HFF-Myc (cell line): ENCODE measurements at regions not wholly inside any gene's neighbourhood (a gene's known extent, or its start where the extent isn't known, plus 50 kb on each side); places are given as distances from the start of the nearest gene placed in this dataset.

Experiments used
- DNase-seq: peaks from one replicate; pipeline ENCODE4 v3.0.0-alpha.2; 2011; ENCODE audit warnings: low read depth; ENCODE audit errors: extremely low read depth
- H3K4me3 ChIP-seq: replicated peaks from 2 replicates; pipeline ENCODE4 v1.5.1; 2011; ENCODE audit warnings: low read depth, mild to moderate bottlenecking, control low read depth, low read length
- TF ChIP-seq, protein P1 (sequence below): IDR thresholded peaks from 2 replicates; pipeline ENCODE4 v1.5.1; 2012; ENCODE audit warnings: mild to moderate bottlenecking, low read depth, low read length, control low read depth; ENCODE audit errors: missing control alignments

DNA sequence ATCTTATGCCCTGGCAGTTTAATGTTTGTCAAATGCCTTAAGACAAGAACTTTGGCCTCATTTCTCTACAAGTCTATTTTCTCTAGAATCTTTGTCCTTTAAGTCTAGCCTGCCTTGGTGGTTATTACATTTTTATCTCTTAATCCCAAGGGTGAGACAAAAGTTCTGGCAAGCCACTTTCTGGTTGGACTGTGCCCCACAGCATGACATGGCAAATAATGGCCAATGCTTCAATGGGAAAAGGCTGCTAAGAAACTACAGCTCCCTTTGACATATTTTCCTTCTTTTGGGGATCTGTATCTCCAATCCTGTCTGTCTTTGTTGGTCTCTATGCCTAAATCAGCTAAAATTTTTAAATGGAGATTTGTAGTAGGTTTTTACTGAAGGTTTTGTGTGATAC lies 181.6 kb upstream of the MBNL1 start:
- DNase-seq: no peak
- H3K4me3 ChIP-seq: no peak overlapping the region
- TF ChIP-seq, protein P1, sequence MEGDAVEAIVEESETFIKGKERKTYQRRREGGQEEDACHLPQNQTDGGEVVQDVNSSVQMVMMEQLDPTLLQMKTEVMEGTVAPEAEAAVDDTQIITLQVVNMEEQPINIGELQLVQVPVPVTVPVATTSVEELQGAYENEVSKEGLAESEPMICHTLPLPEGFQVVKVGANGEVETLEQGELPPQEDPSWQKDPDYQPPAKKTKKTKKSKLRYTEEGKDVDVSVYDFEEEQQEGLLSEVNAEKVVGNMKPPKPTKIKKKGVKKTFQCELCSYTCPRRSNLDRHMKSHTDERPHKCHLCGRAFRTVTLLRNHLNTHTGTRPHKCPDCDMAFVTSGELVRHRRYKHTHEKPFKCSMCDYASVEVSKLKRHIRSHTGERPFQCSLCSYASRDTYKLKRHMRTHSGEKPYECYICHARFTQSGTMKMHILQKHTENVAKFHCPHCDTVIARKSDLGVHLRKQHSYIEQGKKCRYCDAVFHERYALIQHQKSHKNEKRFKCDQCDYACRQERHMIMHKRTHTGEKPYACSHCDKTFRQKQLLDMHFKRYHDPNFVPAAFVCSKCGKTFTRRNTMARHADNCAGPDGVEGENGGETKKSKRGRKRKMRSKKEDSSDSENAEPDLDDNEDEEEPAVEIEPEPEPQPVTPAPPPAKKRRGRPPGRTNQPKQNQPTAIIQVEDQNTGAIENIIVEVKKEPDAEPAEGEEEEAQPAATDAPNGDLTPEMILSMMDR: no peak

DNA sequence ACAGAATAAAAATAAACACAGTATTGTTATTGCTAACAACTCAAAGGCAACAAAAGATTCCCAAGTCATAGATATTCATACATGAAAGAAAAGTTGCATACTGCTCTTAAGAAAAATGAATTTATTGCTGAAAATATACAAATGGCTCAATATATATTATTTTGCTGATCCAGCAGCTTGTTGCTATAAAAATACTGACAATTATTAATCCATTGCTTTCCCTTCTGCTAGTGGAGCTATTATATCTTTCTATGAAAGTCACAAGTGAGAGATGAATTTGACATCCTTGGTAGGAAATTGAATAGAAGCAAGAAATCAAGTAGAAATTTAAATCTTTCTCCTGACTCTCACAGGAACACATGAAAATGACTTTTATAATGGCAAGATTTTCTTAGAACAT lies 179.2 kb upstream of the MBNL1 start:
- H3K4me3 ChIP-seq: no peak overlapping the region
- DNase-seq: no peak
- TF ChIP-seq, protein P1: no peak

DNA sequence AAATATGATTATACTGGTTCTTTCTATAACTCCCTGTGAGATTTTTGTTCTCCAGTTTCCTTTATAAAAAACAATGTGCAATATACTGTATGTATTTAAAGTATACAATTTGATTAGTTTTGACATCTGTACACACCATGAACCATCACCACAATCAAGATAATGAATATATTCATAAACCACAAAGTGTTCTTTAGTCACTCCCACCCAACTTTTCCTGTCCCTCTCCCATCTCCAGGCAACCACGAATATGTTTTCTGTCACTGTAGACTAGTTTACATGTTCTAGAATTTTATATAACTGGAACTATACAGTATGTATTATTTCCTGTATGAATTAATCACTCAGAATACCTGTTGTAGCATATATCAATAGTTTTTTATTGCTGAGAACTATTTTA lies 177.0 kb upstream of the MBNL1 start:
- TF ChIP-seq, protein P1: no peak
- DNase-seq: no peak
- H3K4me3 ChIP-seq: no peak overlapping the region

DNA sequence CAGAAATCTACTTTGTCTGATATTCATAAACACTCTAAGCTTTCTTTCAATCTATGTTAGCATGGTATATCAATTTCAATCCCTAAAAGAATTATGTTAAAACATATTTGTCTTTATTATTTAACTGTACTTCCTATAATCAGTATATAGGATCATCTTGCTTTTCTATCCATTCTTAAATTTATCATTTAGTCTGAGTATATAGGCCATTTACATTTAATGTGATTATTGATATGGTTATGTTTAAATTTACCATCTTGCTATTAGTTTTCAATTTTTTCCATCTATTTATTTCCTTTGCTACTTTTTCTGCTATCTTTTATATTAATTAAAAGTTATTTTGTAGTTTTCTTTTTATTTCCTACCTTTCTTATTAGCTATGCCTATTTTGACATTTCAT lies 174.8 kb upstream of the MBNL1 start:
- no peak for DNase-seq
- TF ChIP-seq, protein P1: no peak
- no peak overlapping the region for H3K4me3 ChIP-seq

DNA sequence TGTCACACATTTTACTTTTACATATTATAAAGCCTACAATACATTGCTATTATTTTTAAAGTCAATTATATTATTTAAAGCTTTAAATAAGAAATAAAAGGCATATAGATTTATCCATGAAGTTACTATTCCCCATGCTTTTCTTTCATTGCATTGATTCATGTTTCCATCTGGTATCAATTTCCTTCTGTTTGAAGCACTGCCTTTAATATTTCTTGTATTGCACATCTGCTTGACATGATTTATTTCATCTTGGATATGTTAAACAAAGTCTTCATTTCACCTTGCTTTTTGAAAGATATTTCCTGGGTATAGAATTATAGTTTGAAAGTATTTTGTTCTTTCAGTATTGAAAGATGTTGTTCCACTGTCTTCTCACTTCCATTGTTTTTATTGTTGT lies 174.3 kb upstream of the MBNL1 start:
- no peak overlapping the region for H3K4me3 ChIP-seq
- TF ChIP-seq, protein P1: no peak
- DNase-seq: no peak

DNA sequence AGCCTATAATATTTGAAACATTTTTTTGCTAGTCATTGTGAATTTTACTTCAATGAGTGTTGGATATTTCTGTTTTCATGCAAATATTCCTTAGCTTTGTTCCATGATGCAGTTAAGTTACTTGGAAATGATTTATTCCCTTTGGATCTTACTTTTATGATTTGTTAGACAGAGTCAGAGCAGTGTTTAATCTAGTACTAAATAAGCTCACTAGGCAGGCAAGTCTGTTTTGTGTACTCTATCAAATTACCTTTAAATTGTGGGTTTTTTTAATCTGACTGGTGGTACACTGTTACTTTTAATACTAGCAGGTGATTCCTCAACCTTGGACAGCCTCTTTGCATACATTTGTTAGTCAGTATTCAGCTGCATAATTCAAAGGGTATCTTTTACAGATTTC lies 173.3 kb upstream of the MBNL1 start:
- no peak for DNase-seq

More for the DNA sequence above, 173.3 kb upstream of the MBNL1 start:
- TF ChIP-seq, protein P1: no peak
- H3K4me3 ChIP-seq: no peak overlapping the region
